SK-N-SH (cell line): ENCODE measurements at regions not wholly inside any gene's neighbourhood (a gene's known extent, or its start where the extent isn't known, plus 50 kb on each side); places are given as distances from the start of the nearest gene placed in this dataset.

ENCODE experiments used
- CTCF ChIA-PET: fragments of 300-600, 350-600 bp; formaldehyde crosslinking; extraction: SDS; loops from one replicate; lab custom pipeline; 2021; lab: Yijun Ruan, JAX
- POLR2A ChIA-PET: fragments of 350-600 bp; sonication (Branson Sonifier 250); formaldehyde crosslinking; extraction: SDS; loops from one replicate; lab custom pipeline; 2020; ENCODE audit warnings: antibody characterized with exemption, inconsistent platforms; lab: Yijun Ruan, JAX
- DNase-seq: peaks from one replicate; pipeline ENCODE4 v3.0.0; 2012
- H2AFZ ChIP-seq: fragments of 200-600 bp; sonication (generic); 2 replicates; pipeline ENCODE4 v1.8.1; 2016; ENCODE audit warnings: antibody characterized with exemption, mild to moderate bottlenecking, low read depth
- H3F3A ChIP-seq: fragments of 200-600 bp; sonication (generic); replicated peaks from 2 replicates; pipeline ENCODE3; 2016; ENCODE audit warnings: antibody characterized with exemption, mild to moderate bottlenecking; ENCODE audit not compliant: insufficient read depth
- H3K27ac ChIP-seq, 2 experiments: fragments of 200-500 bp in 1 of 2; fragments of 200-600 bp in 1 of 2; sonication (Bioruptor generic) in 1 of 2; sonication (generic), shearing (Covaris generic) in 1 of 2; 2 replicates each; pipeline versions ENCODE4 v1.5.1 to v1.6.1; 2014 to 2016; ENCODE audit warnings: low read depth in 2 of 2, inconsistent platforms in 1 of 2, low read length in 1 of 2, mild to moderate bottlenecking in 1 of 2, mixed read lengths in 1 of 2
- H3K27me3 ChIP-seq: fragments of 200-600 bp; sonication (generic), shearing (Covaris generic); 2 replicates; pipeline ENCODE4 v1.6.1; 2016; ENCODE audit warnings: mixed run types; ENCODE audit not compliant: insufficient read depth
- H3K36me3 ChIP-seq, 2 experiments: fragments of 200-500 bp in 1 of 2; fragments of 200-600 bp in 1 of 2; sonication (Bioruptor generic) in 1 of 2; sonication (generic) in 1 of 2; replicated peaks in 1 of 2; 2 replicates each; pipeline versions ENCODE3 to v1.5.1; 2014 to 2016; ENCODE audit warnings: low read length in 1 of 2, mild to moderate bottlenecking in 1 of 2; ENCODE audit not compliant: insufficient read depth in 2 of 2, control insufficient read depth in 1 of 2
- H3K4me1 ChIP-seq, 2 experiments: fragments of 200-500 bp in 1 of 2; fragments of 200-600 bp in 1 of 2; sonication (Bioruptor generic) in 1 of 2; sonication (generic), shearing (Covaris generic) in 1 of 2; 2 replicates each; pipeline versions ENCODE4 v1.5.1 to v1.6.1; 2014 to 2016; ENCODE audit warnings: low read depth in 1 of 2, low read length in 1 of 2, mixed run types in 1 of 2; ENCODE audit not compliant: insufficient read depth in 2 of 2, control insufficient read depth in 1 of 2
- H3K4me2 ChIP-seq: fragments of 200-600 bp; sonication (generic), shearing (Covaris generic); 2 replicates; pipeline ENCODE4 v1.6.1; 2017; ENCODE audit warnings: mixed run types
- H3K4me3 ChIP-seq, 2 experiments: fragments of 200-500 bp in 1 of 2; fragments of 200-600 bp in 1 of 2; sonication (Bioruptor generic) in 1 of 2; sonication (generic), shearing (Covaris generic) in 1 of 2; 2 replicates each; pipeline versions ENCODE4 v1.5.1 to v1.8.1; 2014 to 2016; ENCODE audit warnings: low read depth in 2 of 2, inconsistent platforms in 1 of 2, low read length in 1 of 2, mild to moderate bottlenecking in 1 of 2, mixed read lengths in 1 of 2, moderate library complexity in 1 of 2
- H3K79me2 ChIP-seq: fragments of 200-600 bp; sonication (generic); 2 replicates; pipeline ENCODE4 v1.8.1; 2017; ENCODE audit warnings: mild to moderate bottlenecking; ENCODE audit not compliant: insufficient read depth
- H3K9ac ChIP-seq: fragments of 200-600 bp; sonication (generic); 2 replicates; pipeline ENCODE4 v1.6.1; 2017; ENCODE audit warnings: mixed run types
- H3K9me2 ChIP-seq: fragments of 200-600 bp; sonication (generic); 2 replicates; pipeline ENCODE4 v1.6.1; 2017; ENCODE audit warnings: mixed run types
- H3K9me3 ChIP-seq: fragments of 200-600 bp; sonication (generic); 2 replicates; pipeline ENCODE4 v1.6.1; 2017; ENCODE audit warnings: mixed run types, mild to moderate bottlenecking, moderate library complexity
- H4K20me1 ChIP-seq: fragments of 200-600 bp; sonication (generic); 2 replicates; pipeline ENCODE4 v1.6.1; 2017; ENCODE audit warnings: mild to moderate bottlenecking, mixed run types; ENCODE audit not compliant: insufficient read depth
- EP300 ChIP-seq, 2 experiments: IDR thresholded peaks; 2 replicates each; pipeline versions ENCODE4 v1.4.0 to v1.6.1; 2012; ENCODE audit warnings: borderline replicate concordance in 1 of 2, low read depth in 1 of 2, low read length in 1 of 2
- EZH2phosphoT487 ChIP-seq: fragments of 200-600 bp; sonication (generic); IDR thresholded peaks from 2 replicates; pipeline ENCODE4 v1.6.1; 2017; ENCODE audit warnings: low read depth, mixed run types, mild to moderate bottlenecking, antibody characterized with exemption, moderate library complexity, borderline replicate concordance
- FOXJ3 ChIP-seq: sonication (generic); formaldehyde crosslinking; IDR thresholded peaks from 2 replicates; pipeline ENCODE4 v1.5.1; 2020; ENCODE audit warnings: mild to moderate bottlenecking, missing genetic modification reagents
- FOXM1 ChIP-seq: IDR thresholded peaks from 2 replicates; pipeline ENCODE4 v1.4.0; 2012; ENCODE audit warnings: low read depth, mild to moderate bottlenecking
- GATA2 ChIP-seq: sonication (generic); formaldehyde crosslinking; IDR thresholded peaks from 2 replicates; pipeline ENCODE4 v1.5.0; 2020; ENCODE audit warnings: mild to moderate bottlenecking, missing genetic modification reagents
- JUND ChIP-seq: IDR thresholded peaks from 2 replicates; pipeline ENCODE4 v1.4.0; 2012
- MEF2A ChIP-seq: IDR thresholded peaks from 2 replicates; pipeline ENCODE4 v1.4.0; 2012; ENCODE audit warnings: low read depth, borderline replicate concordance
- MXI1 ChIP-seq: IDR thresholded peaks from 2 replicates; pipeline ENCODE4 v1.6.1; 2012; ENCODE audit warnings: mild to moderate bottlenecking, low read depth, low read length, improper control_type of control experiment
- NFIC ChIP-seq: IDR thresholded peaks from 2 replicates; pipeline ENCODE4 v1.4.0; 2012; ENCODE audit warnings: borderline replicate concordance
- NRF1 ChIP-seq: IDR thresholded peaks from 2 replicates; pipeline ENCODE4 v1.6.1; 2012; ENCODE audit warnings: low read depth, mild to moderate bottlenecking, low read length
- POLR2AphosphoS5 ChIP-seq: IDR thresholded peaks from 2 replicates; pipeline ENCODE4 v1.6.1; 2012; ENCODE audit warnings: low read depth, low read length
- RAD21 ChIP-seq: IDR thresholded peaks from 2 replicates; pipeline ENCODE4 v1.6.1; 2012; ENCODE audit warnings: mild to moderate bottlenecking, low read length
- SMC3 ChIP-seq: IDR thresholded peaks from 2 replicates; pipeline ENCODE4 v1.6.1; 2012; ENCODE audit warnings: low read depth, low read length, improper control_type of control experiment
- TCF12 ChIP-seq: IDR thresholded peaks from 2 replicates; pipeline ENCODE4 v1.4.0; 2012
- YY1 ChIP-seq: IDR thresholded peaks from 2 replicates; pipeline ENCODE4 v1.4.0; 2012; ENCODE audit warnings: low read depth, mild to moderate bottlenecking
- WGBS: methylation state at CpG from one replicate; pipeline ENCODE4 v1.1.6; 2017; ENCODE audit warnings: low lambda C conversion rate; 5-methylcytosine and 5-hydroxymethylcytosine counted together
- TF ChIP-seq, protein P1 (sequence below): IDR thresholded peaks from 2 replicates; pipeline ENCODE4 v1.4.0; 2012; ENCODE audit warnings: low read depth, borderline replicate concordance
- TF ChIP-seq, protein P2 (sequence below): IDR thresholded peaks from 2 replicates; pipeline ENCODE4 v1.6.1; 2012; ENCODE audit warnings: mild to moderate bottlenecking, low read depth, low read length, moderate library complexity
- TF ChIP-seq, protein P3 (sequence below): fragments of 200-600 bp; sonication (generic); IDR thresholded peaks from 2 replicates; pipeline ENCODE4 v1.6.1; 2017; ENCODE audit warnings: antibody characterized with exemption, mild to moderate bottlenecking, moderate library complexity
- TF ChIP-seq, protein P4 (sequence below): IDR thresholded peaks from 2 replicates; pipeline ENCODE4 v1.4.0; 2012; ENCODE audit warnings: low read depth, borderline replicate concordance

DNA sequence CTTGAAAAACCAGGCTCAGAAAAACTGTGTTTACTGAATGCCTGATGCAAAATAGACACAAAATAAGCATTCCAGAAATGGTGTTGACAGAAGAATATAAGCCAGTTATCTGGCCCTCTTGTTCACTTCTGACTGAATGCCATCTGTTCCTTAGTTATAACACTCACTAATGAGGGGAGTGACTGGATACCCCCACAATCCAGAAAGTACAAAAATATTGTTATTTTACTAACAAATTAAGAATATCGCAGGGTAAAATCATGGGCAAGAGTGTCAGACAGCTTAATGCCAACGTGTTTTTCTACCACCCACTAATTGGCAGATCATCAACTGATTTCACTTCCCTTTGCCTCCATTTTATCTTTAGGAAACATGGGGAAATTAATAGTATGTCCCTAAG lies 477.3 kb upstream of the FLRT2 start:
- ChIA-PET POLR2A (no interaction called here), CTCF (no interaction called here)
- H3K9me3 ChIP-seq = no peaks in the 10 kb centered on the region
- H3K9me2 ChIP-seq = no peaks in the 10 kb centered on the region
- H3F3A ChIP-seq = no peaks in the 10 kb centered on the region
- H3K4me3 ChIP-seq = no peak overlapping the region
- no peak overlapping the region for H3K4me2 ChIP-seq
- no peaks in the 10 kb centered on the region for H3K27me3 ChIP-seq
- H3K4me1 ChIP-seq = no peaks in the 10 kb centered on the region
- H2AFZ ChIP-seq = no peak overlapping the region
- H3K9ac ChIP-seq = no peak overlapping the region
- H3K79me2 ChIP-seq = no peaks in the 10 kb centered on the region
- H3K27ac ChIP-seq = no peak overlapping the region
- H4K20me1 ChIP-seq = no peaks in the 10 kb centered on the region
- WGBS = 47% methylated on average over 2 of the region's 2 CpGs
- no peak for DNase-seq
- no peak for TF ChIP-seq NFIC
- no peak for TF ChIP-seq NRF1
- no peak for TF ChIP-seq POLR2AphosphoS5
- TF ChIP-seq, protein P1, sequence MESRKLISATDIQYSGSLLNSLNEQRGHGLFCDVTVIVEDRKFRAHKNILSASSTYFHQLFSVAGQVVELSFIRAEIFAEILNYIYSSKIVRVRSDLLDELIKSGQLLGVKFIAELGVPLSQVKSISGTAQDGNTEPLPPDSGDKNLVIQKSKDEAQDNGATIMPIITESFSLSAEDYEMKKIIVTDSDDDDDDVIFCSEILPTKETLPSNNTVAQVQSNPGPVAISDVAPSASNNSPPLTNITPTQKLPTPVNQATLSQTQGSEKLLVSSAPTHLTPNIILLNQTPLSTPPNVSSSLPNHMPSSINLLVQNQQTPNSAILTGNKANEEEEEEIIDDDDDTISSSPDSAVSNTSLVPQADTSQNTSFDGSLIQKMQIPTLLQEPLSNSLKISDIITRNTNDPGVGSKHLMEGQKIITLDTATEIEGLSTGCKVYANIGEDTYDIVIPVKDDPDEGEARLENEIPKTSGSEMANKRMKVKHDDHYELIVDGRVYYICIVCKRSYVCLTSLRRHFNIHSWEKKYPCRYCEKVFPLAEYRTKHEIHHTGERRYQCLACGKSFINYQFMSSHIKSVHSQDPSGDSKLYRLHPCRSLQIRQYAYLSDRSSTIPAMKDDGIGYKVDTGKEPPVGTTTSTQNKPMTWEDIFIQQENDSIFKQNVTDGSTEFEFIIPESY = no peak
- no peaks in the 10 kb centered on the region for H3K36me3 ChIP-seq

DNA sequence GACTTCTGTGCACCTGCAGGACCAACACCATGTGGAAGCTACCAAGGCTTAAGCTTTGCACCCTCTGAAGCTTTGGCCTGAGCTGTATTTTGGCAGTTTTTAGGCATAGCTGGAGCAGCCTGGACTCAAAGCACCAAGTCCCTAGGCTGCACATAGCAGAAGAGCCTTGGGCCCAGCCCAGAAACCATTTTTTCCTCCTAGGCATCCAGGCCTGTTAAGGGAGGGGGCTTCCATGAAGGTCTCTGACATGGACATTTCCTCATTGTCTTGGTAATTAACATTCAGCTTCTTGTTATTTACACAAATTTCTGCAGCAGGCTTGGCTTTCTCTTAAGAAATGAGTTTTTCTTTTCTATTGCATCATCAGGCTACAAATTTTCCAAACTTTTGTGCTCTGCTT lies 475.8 kb upstream of the FLRT2 start:
- ChIA-PET POLR2A (no interaction called here), CTCF (no interaction called here)
- no peaks in the 10 kb centered on the region for H3K79me2 ChIP-seq
- TF ChIP-seq, protein P2, sequence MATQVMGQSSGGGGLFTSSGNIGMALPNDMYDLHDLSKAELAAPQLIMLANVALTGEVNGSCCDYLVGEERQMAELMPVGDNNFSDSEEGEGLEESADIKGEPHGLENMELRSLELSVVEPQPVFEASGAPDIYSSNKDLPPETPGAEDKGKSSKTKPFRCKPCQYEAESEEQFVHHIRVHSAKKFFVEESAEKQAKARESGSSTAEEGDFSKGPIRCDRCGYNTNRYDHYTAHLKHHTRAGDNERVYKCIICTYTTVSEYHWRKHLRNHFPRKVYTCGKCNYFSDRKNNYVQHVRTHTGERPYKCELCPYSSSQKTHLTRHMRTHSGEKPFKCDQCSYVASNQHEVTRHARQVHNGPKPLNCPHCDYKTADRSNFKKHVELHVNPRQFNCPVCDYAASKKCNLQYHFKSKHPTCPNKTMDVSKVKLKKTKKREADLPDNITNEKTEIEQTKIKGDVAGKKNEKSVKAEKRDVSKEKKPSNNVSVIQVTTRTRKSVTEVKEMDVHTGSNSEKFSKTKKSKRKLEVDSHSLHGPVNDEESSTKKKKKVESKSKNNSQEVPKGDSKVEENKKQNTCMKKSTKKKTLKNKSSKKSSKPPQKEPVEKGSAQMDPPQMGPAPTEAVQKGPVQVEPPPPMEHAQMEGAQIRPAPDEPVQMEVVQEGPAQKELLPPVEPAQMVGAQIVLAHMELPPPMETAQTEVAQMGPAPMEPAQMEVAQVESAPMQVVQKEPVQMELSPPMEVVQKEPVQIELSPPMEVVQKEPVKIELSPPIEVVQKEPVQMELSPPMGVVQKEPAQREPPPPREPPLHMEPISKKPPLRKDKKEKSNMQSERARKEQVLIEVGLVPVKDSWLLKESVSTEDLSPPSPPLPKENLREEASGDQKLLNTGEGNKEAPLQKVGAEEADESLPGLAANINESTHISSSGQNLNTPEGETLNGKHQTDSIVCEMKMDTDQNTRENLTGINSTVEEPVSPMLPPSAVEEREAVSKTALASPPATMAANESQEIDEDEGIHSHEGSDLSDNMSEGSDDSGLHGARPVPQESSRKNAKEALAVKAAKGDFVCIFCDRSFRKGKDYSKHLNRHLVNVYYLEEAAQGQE = no peak
- TF ChIP-seq MEF2A = no peak
- TF ChIP-seq, protein P3, sequence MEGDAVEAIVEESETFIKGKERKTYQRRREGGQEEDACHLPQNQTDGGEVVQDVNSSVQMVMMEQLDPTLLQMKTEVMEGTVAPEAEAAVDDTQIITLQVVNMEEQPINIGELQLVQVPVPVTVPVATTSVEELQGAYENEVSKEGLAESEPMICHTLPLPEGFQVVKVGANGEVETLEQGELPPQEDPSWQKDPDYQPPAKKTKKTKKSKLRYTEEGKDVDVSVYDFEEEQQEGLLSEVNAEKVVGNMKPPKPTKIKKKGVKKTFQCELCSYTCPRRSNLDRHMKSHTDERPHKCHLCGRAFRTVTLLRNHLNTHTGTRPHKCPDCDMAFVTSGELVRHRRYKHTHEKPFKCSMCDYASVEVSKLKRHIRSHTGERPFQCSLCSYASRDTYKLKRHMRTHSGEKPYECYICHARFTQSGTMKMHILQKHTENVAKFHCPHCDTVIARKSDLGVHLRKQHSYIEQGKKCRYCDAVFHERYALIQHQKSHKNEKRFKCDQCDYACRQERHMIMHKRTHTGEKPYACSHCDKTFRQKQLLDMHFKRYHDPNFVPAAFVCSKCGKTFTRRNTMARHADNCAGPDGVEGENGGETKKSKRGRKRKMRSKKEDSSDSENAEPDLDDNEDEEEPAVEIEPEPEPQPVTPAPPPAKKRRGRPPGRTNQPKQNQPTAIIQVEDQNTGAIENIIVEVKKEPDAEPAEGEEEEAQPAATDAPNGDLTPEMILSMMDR = no peak
- no peak for TF ChIP-seq YY1
- TF ChIP-seq EZH2phosphoT487 = no peak
- TF ChIP-seq TCF12 = no peak
- TF ChIP-seq RAD21 = no peak
- TF ChIP-seq EP300 (IDR thresholded peaks at IDR 0.05; ENCODE audit: borderline replicate concordance in 1 of 2, low read depth in 1 of 2, low read length in 1 of 2) = no peak
- TF ChIP-seq SMC3 = no peak
- no peak for TF ChIP-seq GATA2 (CRISPR knock-in tag)
- TF ChIP-seq MXI1 = no peak
- TF ChIP-seq, protein P1 = no peak
- TF ChIP-seq, protein P4, sequence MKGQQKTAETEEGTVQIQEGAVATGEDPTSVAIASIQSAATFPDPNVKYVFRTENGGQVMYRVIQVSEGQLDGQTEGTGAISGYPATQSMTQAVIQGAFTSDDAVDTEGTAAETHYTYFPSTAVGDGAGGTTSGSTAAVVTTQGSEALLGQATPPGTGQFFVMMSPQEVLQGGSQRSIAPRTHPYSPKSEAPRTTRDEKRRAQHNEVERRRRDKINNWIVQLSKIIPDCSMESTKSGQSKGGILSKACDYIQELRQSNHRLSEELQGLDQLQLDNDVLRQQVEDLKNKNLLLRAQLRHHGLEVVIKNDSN = no peak
- no peak for TF ChIP-seq JUND
- TF ChIP-seq FOXJ3 (CRISPR knock-in tag) = no peak
- no peak for TF ChIP-seq FOXM1
- TF ChIP-seq NRF1 = no peak

More for the DNA sequence above, 475.8 kb upstream of the FLRT2 start:
- no peaks in the 10 kb centered on the region for H3K4me1 ChIP-seq
- H3K27ac ChIP-seq = no peak overlapping the region
- no peak overlapping the region for H2AFZ ChIP-seq
- no peaks in the 10 kb centered on the region for H3K27me3 ChIP-seq
- H3K36me3 ChIP-seq = no peaks in the 10 kb centered on the region
- no peaks in the 10 kb centered on the region for H4K20me1 ChIP-seq
- no peaks in the 10 kb centered on the region for H3K9me3 ChIP-seq
- no peak overlapping the region for H3K4me2 ChIP-seq
- no peak overlapping the region for H3K4me3 ChIP-seq
- H3K9ac ChIP-seq = no peak overlapping the region
- no peaks in the 10 kb centered on the region for H3K9me2 ChIP-seq
- DNase-seq = no peak
- H3F3A ChIP-seq = no peaks in the 10 kb centered on the region
